Panc1 (cell line): ENCODE measurements at regions not wholly inside any gene's neighbourhood (a gene's known extent, or its start where the extent isn't known, plus 50 kb on each side); places are given as distances from the start of the nearest gene placed in this dataset.

Source experiments
- TCF7L2 ChIP-seq: IDR thresholded peaks from 2 replicates; pipeline ENCODE4 v1.6.1; 2011; ENCODE audit warnings: mild to moderate bottlenecking, low read depth, low read length, inconsistent platforms
- TF ChIP-seq, protein P1 (sequence below): fragments of 450-650 bp; IDR thresholded peaks from 2 replicates; pipeline ENCODE4 v1.5.1; 2017; ENCODE audit warnings: mild to moderate bottlenecking

DNA sequence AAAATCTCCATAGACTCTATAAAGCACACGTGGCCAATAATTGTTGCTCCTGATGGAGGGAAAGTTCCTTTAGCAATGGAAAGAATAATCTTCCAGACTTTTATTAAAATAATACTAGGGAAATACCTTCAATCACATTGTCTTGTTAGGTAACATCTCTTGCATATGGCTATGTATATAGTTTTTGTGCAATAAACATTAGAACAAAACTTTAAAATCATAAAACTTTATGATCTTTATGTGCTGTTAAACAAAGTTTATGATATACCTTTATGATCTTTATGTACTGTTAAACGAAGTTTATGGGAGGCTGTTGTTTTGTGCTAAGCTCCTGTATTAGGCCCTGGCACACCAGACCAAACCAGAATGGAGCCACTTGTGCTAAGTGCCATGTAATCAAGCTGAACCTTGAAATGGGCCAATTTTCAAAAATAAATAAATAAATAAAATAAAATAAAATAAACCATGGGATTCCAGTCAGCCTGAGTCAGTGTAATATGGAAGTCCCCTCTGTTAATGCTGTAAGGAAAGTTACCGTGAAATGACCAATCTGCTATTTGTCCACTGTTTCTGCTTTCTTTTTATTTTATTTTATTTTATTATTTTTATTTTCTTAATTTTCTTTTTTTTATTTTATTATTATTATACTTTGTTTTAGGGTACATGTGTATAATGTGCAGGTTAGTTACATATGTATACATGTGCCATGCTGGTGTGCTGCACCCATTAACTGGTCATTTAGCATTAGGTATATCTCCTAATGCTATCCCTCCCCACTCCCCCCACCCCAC, 431.3 kb downstream of the SPATA31D1 start:
- TF ChIP-seq, protein P1, sequence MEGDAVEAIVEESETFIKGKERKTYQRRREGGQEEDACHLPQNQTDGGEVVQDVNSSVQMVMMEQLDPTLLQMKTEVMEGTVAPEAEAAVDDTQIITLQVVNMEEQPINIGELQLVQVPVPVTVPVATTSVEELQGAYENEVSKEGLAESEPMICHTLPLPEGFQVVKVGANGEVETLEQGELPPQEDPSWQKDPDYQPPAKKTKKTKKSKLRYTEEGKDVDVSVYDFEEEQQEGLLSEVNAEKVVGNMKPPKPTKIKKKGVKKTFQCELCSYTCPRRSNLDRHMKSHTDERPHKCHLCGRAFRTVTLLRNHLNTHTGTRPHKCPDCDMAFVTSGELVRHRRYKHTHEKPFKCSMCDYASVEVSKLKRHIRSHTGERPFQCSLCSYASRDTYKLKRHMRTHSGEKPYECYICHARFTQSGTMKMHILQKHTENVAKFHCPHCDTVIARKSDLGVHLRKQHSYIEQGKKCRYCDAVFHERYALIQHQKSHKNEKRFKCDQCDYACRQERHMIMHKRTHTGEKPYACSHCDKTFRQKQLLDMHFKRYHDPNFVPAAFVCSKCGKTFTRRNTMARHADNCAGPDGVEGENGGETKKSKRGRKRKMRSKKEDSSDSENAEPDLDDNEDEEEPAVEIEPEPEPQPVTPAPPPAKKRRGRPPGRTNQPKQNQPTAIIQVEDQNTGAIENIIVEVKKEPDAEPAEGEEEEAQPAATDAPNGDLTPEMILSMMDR = no peak
- no peak for TF ChIP-seq TCF7L2
